ENCODE measurements at regions not wholly inside any gene's neighbourhood (a gene's known extent, or its start where the extent isn't known, plus 50 kb on each side); places are given as distances from the start of the nearest gene placed in this dataset.

- TF ChIP-seq ZBTB39 (CRISPR knock-in tag; IDR thresholded peaks at IDR 0.05): no peak
- no peak for TF ChIP-seq ZNF460 (CRISPR knock-in tag; IDR thresholded peaks at IDR 0.05; ENCODE audit: borderline replicate concordance)
- peak; percentile 18 for TF ChIP-seq CTCF (CRISPR knock-in tag; IDR thresholded peaks at IDR 0.05)
- no peak for TF ChIP-seq PBX3 (CRISPR knock-in tag; IDR thresholded peaks at IDR 0.05; ENCODE audit: borderline replicate concordance)
- no peak for TF ChIP-seq ZNF512B (CRISPR knock-in tag; IDR thresholded peaks at IDR 0.05; ENCODE audit: borderline replicate concordance)
- no peak for TF ChIP-seq REL (CRISPR knock-in tag; conservative IDR thresholded peaks at IDR 0.05)
- TF ChIP-seq NFKBIZ (CRISPR knock-in tag; IDR thresholded peaks at IDR 0.05): no peak
- no peak for TF ChIP-seq RCOR2 (CRISPR knock-in tag; IDR thresholded peaks at IDR 0.05)
- peak; percentile 35; the same call in 1 of the 2 replicates for TF ChIP-seq SPEN (CRISPR knock-in tag; IDR thresholded peaks at IDR 0.05; ENCODE audit: low read depth)
- 0 out of 2 replicates have a peak, but pooled peaks have one; percentile 18 for TF ChIP-seq ZBTB7A (CRISPR knock-in tag; IDR thresholded peaks at IDR 0.05)
- no peak for TF ChIP-seq TAF15 (IDR thresholded peaks at IDR 0.05; ENCODE audit: low read depth, low read length, poor library complexity, severe bottlenecking)
- TF ChIP-seq XBP1 (CRISPR knock-in tag; IDR thresholded peaks at IDR 0.05): no peak
- no peak for TF ChIP-seq PREB (CRISPR knock-in tag; IDR thresholded peaks at IDR 0.05)
- TF ChIP-seq TBX3 (IDR thresholded peaks at IDR 0.05; ENCODE audit: borderline replicate concordance): no peak
- no peak for TF ChIP-seq ZNF503 (CRISPR knock-in tag; IDR thresholded peaks at IDR 0.05)
Observed at GRCh38 chr19:7415163-7415856, 66.6 kb downstream of the ARHGEF18 start (continued).

All from HepG2 (cell line).